Smooth muscle cell (in vitro differentiated cells): ENCODE measurements at regions not wholly inside any gene's neighbourhood (a gene's known extent, or its start where the extent isn't known, plus 50 kb on each side); places are given as distances from the start of the nearest gene placed in this dataset.

Experiments used
- DNase-seq: peaks from one replicate; lab custom pipeline; 2025; ENCODE audit not compliant: unreplicated experiment; lab: John Stamatoyannopoulos, UW
- H2AFZ ChIP-seq: fragments of 200-600 bp; sonication (generic); 2 replicates; pipeline ENCODE4 v1.6.0; 2016; ENCODE audit warnings: antibody characterized with exemption, low read depth, mild to moderate bottlenecking
- H3F3A ChIP-seq: fragments of 200-600 bp; sonication (generic); 2 replicates; pipeline ENCODE4 v1.6.0; 2017; ENCODE audit warnings: antibody characterized with exemption, low read depth
- H3K27ac ChIP-seq: fragments of 200-600 bp; sonication (generic); 2 replicates; pipeline ENCODE4 v1.5.1; 2016; ENCODE audit warnings: low read depth, mild to moderate bottlenecking
- H3K27me3 ChIP-seq: fragments of 200-600 bp; sonication (generic); 2 replicates; pipeline ENCODE4 v1.6.1; 2016; ENCODE audit warnings: low read depth, mild to moderate bottlenecking
- H3K36me3 ChIP-seq: fragments of 200-600 bp; sonication (generic); 2 replicates; pipeline ENCODE4 v1.5.1; 2016; ENCODE audit warnings: low read depth
- H3K4me1 ChIP-seq: fragments of 200-600 bp; sonication (generic); 2 replicates; pipeline ENCODE4 v1.5.1; 2016; ENCODE audit warnings: low read depth
- H3K4me2 ChIP-seq: fragments of 200-600 bp; sonication (generic); 2 replicates; pipeline ENCODE4 v1.6.0; 2016; ENCODE audit warnings: mild to moderate bottlenecking
- H3K4me3 ChIP-seq: fragments of 200-600 bp; sonication (generic); 2 replicates; pipeline ENCODE4 v1.5.1; 2016; ENCODE audit warnings: mild to moderate bottlenecking
- H3K79me2 ChIP-seq: fragments of 200-600 bp; sonication (generic); 2 replicates; pipeline ENCODE4 v1.6.0; 2016; ENCODE audit warnings: low read depth, mild to moderate bottlenecking
- H3K9ac ChIP-seq: fragments of 200-600 bp; sonication (generic); 2 replicates; pipeline ENCODE4 v1.6.0; 2016; ENCODE audit warnings: low read depth
- H3K9me3 ChIP-seq: fragments of 200-600 bp; sonication (generic); replicated peaks from 2 replicates; pipeline ENCODE4 v1.5.1; 2016; ENCODE audit warnings: low read depth
- H4K20me1 ChIP-seq: fragments of 200-600 bp; sonication (generic); 2 replicates; pipeline ENCODE4 v1.6.0; 2016; ENCODE audit warnings: low read depth
- CTCF ChIP-seq: fragments of 200-600 bp; sonication (generic); IDR thresholded peaks from 2 replicates; pipeline ENCODE4 v1.5.1; 2017; ENCODE audit warnings: borderline replicate concordance, mild to moderate bottlenecking, antibody characterized with exemption; ENCODE audit not compliant: insufficient read depth, poor library complexity, severe bottlenecking
- WGBS: methylation state at CpG from one replicate; pipeline ENCODE4 v1.1.7; 2016; ENCODE audit warnings: low lambda C conversion rate; 5-methylcytosine and 5-hydroxymethylcytosine counted together

GRCh38 chr6:122118945-122119506, 280.4 kb upstream of the HSF2 start:
- Histone ChIP-seq H3K4me3 (no peak overlapping the region), H3K27ac (no peak overlapping the region), H3K36me3 (no peaks in the 10 kb centered on the region), H3K79me2 (no peaks in the 10 kb centered on the region), H3K9ac (no peak overlapping the region), H3K4me2 (no peak overlapping the region), H2AFZ (no peak overlapping the region), H3F3A (no peaks in the 10 kb centered on the region), H3K9me3 (no peaks in the 10 kb centered on the region), H3K4me1 (no peaks in the 10 kb centered on the region), H3K27me3 (no peaks in the 10 kb centered on the region), H4K20me1 (no peaks in the 10 kb centered on the region)
- DNase-seq, result no peak
- no peak for TF ChIP-seq CTCF
- WGBS, result 93% methylated on average over 1 of the region's 1 CpG

- WGBS, result 84% methylated on average over 1 of the region's 1 CpG
- Histone ChIP-seq H2AFZ (no peak overlapping the region), H3K4me2 (no peak overlapping the region), H3K4me3 (no peak overlapping the region), H3K79me2 (no peaks in the 10 kb centered on the region), H3K4me1 (no peaks in the 10 kb centered on the region), H4K20me1 (no peaks in the 10 kb centered on the region), H3K9ac (no peak overlapping the region), H3K9me3 (no peaks in the 10 kb centered on the region), H3K27me3 (no peaks in the 10 kb centered on the region), H3K36me3 (no peaks in the 10 kb centered on the region), H3K27ac (no peak overlapping the region), H3F3A (no peaks in the 10 kb centered on the region)
- no peak for TF ChIP-seq CTCF
- DNase-seq, result no peak
These were observed 277.2 kb upstream of the HSF2 start for GRCh38 chr6:122122202-122122601.

GRCh38 chr6:122122686-122123085, 276.8 kb upstream of the HSF2 start:
- Histone ChIP-seq H3K27ac (no peak overlapping the region), H3F3A (no peaks in the 10 kb centered on the region), H2AFZ (no peak overlapping the region), H3K79me2 (no peaks in the 10 kb centered on the region), H3K9me3 (no peaks in the 10 kb centered on the region), H3K4me1 (no peaks in the 10 kb centered on the region), H3K4me3 (no peak overlapping the region), H3K9ac (no peak overlapping the region), H3K36me3 (no peaks in the 10 kb centered on the region), H3K27me3 (no peaks in the 10 kb centered on the region), H4K20me1 (no peaks in the 10 kb centered on the region), H3K4me2 (no peak overlapping the region)
- no peak for TF ChIP-seq CTCF
- 86% methylated on average over 2 of the region's 2 CpGs for WGBS
- no peak for DNase-seq

- Histone ChIP-seq H3K79me2 (no peaks in the 10 kb centered on the region), H2AFZ (no peak overlapping the region), H3K9me3 (no peaks in the 10 kb centered on the region), H4K20me1 (no peaks in the 10 kb centered on the region), H3K27ac (no peak overlapping the region), H3F3A (no peaks in the 10 kb centered on the region), H3K9ac (no peak overlapping the region), H3K36me3 (no peaks in the 10 kb centered on the region), H3K4me3 (no peak overlapping the region), H3K4me2 (no peak overlapping the region), H3K27me3 (no peaks in the 10 kb centered on the region), H3K4me1 (no peaks in the 10 kb centered on the region)
- no peak for DNase-seq
- no peak for TF ChIP-seq CTCF
- WGBS, result 90% methylated on average over 3 of the region's 3 CpGs
These were observed 274.5 kb upstream of the HSF2 start for GRCh38 chr6:122124908-122125307.
